H1 (cell line): ENCODE measurements at regions not wholly inside any gene's neighbourhood (a gene's known extent, or its start where the extent isn't known, plus 50 kb on each side); places are given as distances from the start of the nearest gene placed in this dataset.

Experiments used
- CTCF ChIA-PET: fragments of 300-600 bp; sonication (Branson Sonifier 250); formaldehyde crosslinking; loops from one replicate; lab custom pipeline; 2021; ENCODE audit not compliant: partially characterized antibody; lab: Charles Lee
- POLR2A ChIA-PET: fragments of 300-600 bp; sonication (Branson Sonifier 250); formaldehyde crosslinking; loops from one replicate; lab custom pipeline; 2021; ENCODE audit warnings: inconsistent platforms; ENCODE audit not compliant: partially characterized antibody; lab: Charles Lee
- DNase-seq, 2 experiments: peaks; one replicate each; pipeline versions ENCODE4 v3.0.0 to v3.0.0-alpha.2; 2010 to 2022; ENCODE audit warnings: low spot score in 2 of 2, low read depth in 1 of 2, mixed read lengths in 1 of 2
- FAIRE-seq: peaks from 2 replicates; lab custom pipeline; 2011; peaks lifted over from hg19 to GRCh38; lab: Jason Lieb, UNC
- H2AFZ ChIP-seq: 2 replicates; pipeline ENCODE4 v1.8.1; 2012; ENCODE audit warnings: low read length, inconsistent platforms
- H2AK5ac ChIP-seq: 2 replicates; pipeline ENCODE4 v1.6.1; 2013; ENCODE audit warnings: low read depth, low read length
- H2BK120ac ChIP-seq: replicated peaks from 2 replicates; pipeline ENCODE3; 2013; ENCODE audit warnings: low read depth, low read length, inconsistent platforms
- H2BK12ac ChIP-seq: 2 replicates; pipeline ENCODE4 v1.6.1; 2013; ENCODE audit warnings: low read depth, low read length
- H2BK15ac ChIP-seq: 2 replicates; pipeline ENCODE4 v1.6.1; 2013; ENCODE audit warnings: low read length
- H2BK20ac ChIP-seq: 2 replicates; pipeline ENCODE4 v1.6.1; 2013; ENCODE audit warnings: low read length
- H2BK5ac ChIP-seq: 2 replicates; pipeline ENCODE4 v1.6.1; 2013; ENCODE audit warnings: low read depth, low read length
- H3K14ac ChIP-seq: 2 replicates; pipeline ENCODE4 v1.6.1; 2013; ENCODE audit warnings: inconsistent platforms; ENCODE audit not compliant: insufficient read length
- H3K18ac ChIP-seq: 2 replicates; pipeline ENCODE4 v1.6.1; 2013; ENCODE audit warnings: low read length; ENCODE audit errors: extremely low read depth
- H3K23ac ChIP-seq: 2 replicates; pipeline ENCODE4 v1.6.1; 2013; ENCODE audit warnings: inconsistent platforms; ENCODE audit not compliant: insufficient read length
- H3K23me2 ChIP-seq: 2 replicates; pipeline ENCODE4 v1.6.1; 2013; ENCODE audit warnings: low read depth, low read length
- H3K27ac ChIP-seq: 2 replicates; pipeline ENCODE4 v1.6.1; 2011; ENCODE audit warnings: low read depth, low read length, inconsistent platforms
- H3K27me3 ChIP-seq, 4 experiments: replicated peaks in 1 of 4; 1 replicate in 1 of 4; 2 replicates in 3 of 4; pipeline versions ENCODE4 v1.6.1 to v1.8.1; 2011 to 2013; ENCODE audit warnings: low read length in 3 of 4, mild to moderate bottlenecking in 3 of 4, inconsistent platforms in 2 of 4, mixed read lengths in 2 of 4, moderate library complexity in 1 of 4; ENCODE audit not compliant: control insufficient read depth in 3 of 4, insufficient read depth in 3 of 4; ENCODE audit errors: extremely low read depth in 1 of 4
- H3K36me3 ChIP-seq, 4 experiments: 2 replicates each; pipeline versions ENCODE4 v1.6.1 to v1.8.1; 2011 to 2013; ENCODE audit warnings: mild to moderate bottlenecking in 4 of 4, low read length in 3 of 4, moderate library complexity in 2 of 4, control low read depth in 1 of 4, inconsistent platforms in 1 of 4; ENCODE audit not compliant: insufficient read depth in 4 of 4, control insufficient read depth in 2 of 4
- H3K4ac ChIP-seq: replicated peaks from 2 replicates; pipeline ENCODE3; 2013; ENCODE audit warnings: low read length, low read depth, mixed read lengths, inconsistent platforms; ENCODE audit not compliant: insufficient read length
- H3K4me1 ChIP-seq, 4 experiments: replicated peaks in 1 of 4; 1 replicate in 1 of 4; 2 replicates in 3 of 4; pipeline versions ENCODE4 v1.6.1 to v1.8.1; 2011 to 2013; ENCODE audit warnings: low read length in 3 of 4, inconsistent platforms in 2 of 4, mixed read lengths in 1 of 4; ENCODE audit not compliant: insufficient read depth in 4 of 4, control insufficient read depth in 3 of 4
- H3K4me2 ChIP-seq, 2 experiments: 2 replicates each; pipeline versions ENCODE4 v1.6.1 to v1.8.1; 2011 to 2013; ENCODE audit warnings: low read depth in 2 of 2, low read length in 2 of 2, control low read depth in 1 of 2, inconsistent platforms in 1 of 2, mild to moderate bottlenecking in 1 of 2; ENCODE audit not compliant: insufficient read depth in 1 of 2
- H3K4me3 ChIP-seq, 4 experiments: fragments of 200-600, 300-600 bp in 1 of 4; sonication (generic), shearing (Covaris generic), sonication (Bioruptor Twin) in 1 of 4; 2 replicates each; pipeline versions ENCODE4 v1.5.1 to v1.8.1; 2011 to 2016; ENCODE audit warnings: low read length in 4 of 4, low read depth in 3 of 4, control low read depth in 2 of 4, inconsistent platforms in 2 of 4, mild to moderate bottlenecking in 2 of 4, mixed read lengths in 1 of 4, moderate library complexity in 1 of 4; ENCODE audit not compliant: insufficient read depth in 2 of 4; ENCODE audit errors: extremely low read depth in 1 of 4
- H3K56ac ChIP-seq: replicated peaks from 2 replicates; pipeline ENCODE3; 2013; ENCODE audit warnings: low read depth, mild to moderate bottlenecking, mixed read lengths, low read length, inconsistent platforms; ENCODE audit not compliant: insufficient read length
- H3K79me1 ChIP-seq: 2 replicates; pipeline ENCODE4 v1.6.1; 2013; ENCODE audit warnings: low read depth, low read length, control low read depth
- H3K79me2 ChIP-seq, 2 experiments: 2 replicates each; pipeline versions ENCODE4 v1.6.1 to v1.8.1; 2012 to 2013; ENCODE audit warnings: low read length in 2 of 2, mild to moderate bottlenecking in 2 of 2, inconsistent platforms in 1 of 2; ENCODE audit not compliant: insufficient read depth in 2 of 2, control insufficient read depth in 1 of 2
- H3K9ac ChIP-seq, 4 experiments: replicated peaks in 1 of 4; 1 replicate in 1 of 4; 2 replicates in 3 of 4; pipeline versions ENCODE4 v1.6.1 to v1.8.1; 2011 to 2013; ENCODE audit warnings: low read depth in 3 of 4, low read length in 3 of 4, control low read depth in 2 of 4, mild to moderate bottlenecking in 2 of 4, moderate library complexity in 2 of 4, inconsistent platforms in 1 of 4; ENCODE audit errors: extremely low read depth in 1 of 4
- H3K9me3 ChIP-seq, 2 experiments: 2 replicates each; pipeline versions ENCODE4 v1.6.1 to v1.8.1; 2012 to 2013; ENCODE audit warnings: mild to moderate bottlenecking in 2 of 2, moderate library complexity in 2 of 2, control low read depth in 1 of 2, inconsistent platforms in 1 of 2, low read depth in 1 of 2, low read length in 1 of 2, mixed read lengths in 1 of 2; ENCODE audit not compliant: insufficient read depth in 2 of 2
- H4K20me1 ChIP-seq, 2 experiments: replicated peaks in 1 of 2; 2 replicates each; pipeline versions ENCODE3 to v1.8.1; 2011 to 2013; ENCODE audit warnings: inconsistent platforms in 2 of 2, low read length in 2 of 2, mild to moderate bottlenecking in 1 of 2; ENCODE audit not compliant: insufficient read depth in 2 of 2, control insufficient read depth in 1 of 2
- H4K5ac ChIP-seq: 2 replicates; pipeline ENCODE4 v1.6.1; 2013; ENCODE audit warnings: low read length, low read depth, mixed read lengths, inconsistent platforms; ENCODE audit not compliant: insufficient read length
- H4K8ac ChIP-seq: 2 replicates; pipeline ENCODE4 v1.8.0; 2013; ENCODE audit warnings: mild to moderate bottlenecking, moderate library complexity, low read length, inconsistent platforms; ENCODE audit not compliant: insufficient read depth; ENCODE audit errors: extremely low read depth
- H4K91ac ChIP-seq: replicated peaks from 2 replicates; pipeline ENCODE3; 2013; ENCODE audit warnings: low read length, mixed read lengths, inconsistent platforms; ENCODE audit not compliant: insufficient read length
- CBX5 ChIP-seq: fragments of 300-800, 300-1000 bp; sonication (generic); IDR thresholded peaks from 2 replicates; pipeline ENCODE4 v1.7.1; 2016; ENCODE audit warnings: antibody characterized with exemption, low read length, low read depth
- SP2 ChIP-seq: IDR thresholded peaks from 2 replicates; pipeline ENCODE4 v1.6.1; 2012; ENCODE audit warnings: mild to moderate bottlenecking, low read length, inconsistent platforms

- ChIA-PET CTCF (interaction anchor here (1.1 to 1.2 kb wide), 2 partner anchors 9 to 111 kb away, joined by 3 read pairs; no protein-coding TSS in a partner anchor), POLR2A (no interaction called here)
- H3K56ac ChIP-seq: no peak overlapping the region
- H3K4me3 ChIP-seq: no peak overlapping the region
- no peaks in the 10 kb centered on the region for H3K23me2 ChIP-seq
- H3K79me2 ChIP-seq: no peaks in the 10 kb centered on the region
- H2BK12ac ChIP-seq: no peak overlapping the region
- no peak overlapping the region for H3K4ac ChIP-seq
- no peak overlapping the region for H2AFZ ChIP-seq
- no peak for DNase-seq
- H4K5ac ChIP-seq: no peak overlapping the region
- no peak overlapping the region for H3K9ac ChIP-seq
- no peak overlapping the region for H3K23ac ChIP-seq
- H3K4me1 ChIP-seq: no peaks in the 10 kb centered on the region
- no peaks in the 10 kb centered on the region for H3K9me3 ChIP-seq
- H2BK120ac ChIP-seq: no peak overlapping the region
- H2BK15ac ChIP-seq: no peak overlapping the region
- no peak overlapping the region for H2BK20ac ChIP-seq
- H4K20me1 ChIP-seq: no peaks in the 10 kb centered on the region
- H4K8ac ChIP-seq: no peak overlapping the region
- H3K27ac ChIP-seq: no peak overlapping the region
- H3K14ac ChIP-seq: no peak overlapping the region
- H2AK5ac ChIP-seq: no peak overlapping the region
- H3K18ac ChIP-seq: no peak overlapping the region
- no peaks in the 10 kb centered on the region for H3K36me3 ChIP-seq
- no peak for FAIRE-seq
- TF ChIP-seq SP2: no peak
- TF ChIP-seq CBX5: no peak
- no peaks in the 10 kb centered on the region for H3K27me3 ChIP-seq
- no peaks in the 10 kb centered on the region for H3K79me1 ChIP-seq
- no peak overlapping the region for H2BK5ac ChIP-seq
- H4K91ac ChIP-seq: no peak overlapping the region
- H3K4me2 ChIP-seq: no peak overlapping the region
These were observed 112.5 kb downstream of the CCDC71L start for GRCh38 chr7:106548491-106548890.
